HT1080 (cell line): ENCODE measurements at regions not wholly inside any gene's neighbourhood (a gene's known extent, or its start where the extent isn't known, plus 50 kb on each side); places are given as distances from the start of the nearest gene placed in this dataset.
A peak's percentile ranks its signal among the peaks of the same experiment; 100 is the strongest.

Experiments used
- DNase-seq: peaks from one replicate; pipeline ENCODE4 v3.0.0-alpha.2; 2015; ENCODE audit warnings: low read depth

GRCh38 chr2:64853306-64853705 is 135.9 kb upstream of the SLC1A4 start:
- DNase-seq, result no peak

- no peak for DNase-seq
Observed at GRCh38 chr2:64853894-64854293, 135.3 kb upstream of the SLC1A4 start.

- peak; percentile 64 for DNase-seq
Observed at GRCh38 chr2:64854773-64855237, 134.4 kb upstream of the SLC1A4 start.

GRCh38 chr2:64857581-64858471 is 131.4 kb upstream of the SLC1A4 start:
- no peak for DNase-seq

GRCh38 chr2:64858541-64859311 is 130.5 kb upstream of the SLC1A4 start:
- DNase-seq, result no peak

- DNase-seq, result no peak
Observed at GRCh38 chr2:64859312-64860212, 129.6 kb upstream of the SLC1A4 start.

- DNase-seq, result no peak
Observed at GRCh38 chr2:64860276-64860885, 128.8 kb upstream of the SLC1A4 start.

GRCh38 chr2:64860936-64861335 is 128.3 kb upstream of the SLC1A4 start:
- no peak for DNase-seq

GRCh38 chr2:64861452-64862397 is 127.5 kb upstream of the SLC1A4 start:
- DNase-seq, result no peak

- DNase-seq, result peak; percentile 35
Observed at GRCh38 chr2:64862623-64863022, 126.6 kb upstream of the SLC1A4 start.

GRCh38 chr2:64863097-64863820 is 125.9 kb upstream of the SLC1A4 start:
- no peak for DNase-seq

GRCh38 chr2:64865073-64865830 is 123.9 kb upstream of the SLC1A4 start:
- DNase-seq, result peak; percentile 35

GRCh38 chr2:64865831-64866345 is 123.3 kb upstream of the SLC1A4 start:
- DNase-seq, result no peak

GRCh38 chr2:64866797-64867196 is 122.4 kb upstream of the SLC1A4 start:
- DNase-seq, result peak; percentile 88

- DNase-seq, result no peak
Observed at GRCh38 chr2:64867253-64867996, 121.8 kb upstream of the SLC1A4 start.

- DNase-seq, result no peak
Observed at GRCh38 chr2:64869126-64869525, 120.1 kb upstream of the SLC1A4 start.

GRCh38 chr2:64873472-64873924 is 115.7 kb upstream of the SLC1A4 start:
- DNase-seq, result peak; percentile 68
